Epithelial cell of proximal tubule (primary cell): ENCODE measurements at regions not wholly inside any gene's neighbourhood (a gene's known extent, or its start where the extent isn't known, plus 50 kb on each side); places are given as distances from the start of the nearest gene placed in this dataset.

Experiments
- DNase-seq: peaks from one replicate; pipeline ENCODE4 v3.0.0-alpha.2; 2011; ENCODE audit warnings: low read depth
- H3K4me3 ChIP-seq: 2 replicates; pipeline ENCODE4 v1.5.1; 2011; ENCODE audit warnings: low read depth, mild to moderate bottlenecking, low read length
- CTCF ChIP-seq: conservative IDR thresholded peaks from 2 replicates; pipeline ENCODE4 v1.5.1; 2012; ENCODE audit warnings: low read depth, mild to moderate bottlenecking, low read length

DNA sequence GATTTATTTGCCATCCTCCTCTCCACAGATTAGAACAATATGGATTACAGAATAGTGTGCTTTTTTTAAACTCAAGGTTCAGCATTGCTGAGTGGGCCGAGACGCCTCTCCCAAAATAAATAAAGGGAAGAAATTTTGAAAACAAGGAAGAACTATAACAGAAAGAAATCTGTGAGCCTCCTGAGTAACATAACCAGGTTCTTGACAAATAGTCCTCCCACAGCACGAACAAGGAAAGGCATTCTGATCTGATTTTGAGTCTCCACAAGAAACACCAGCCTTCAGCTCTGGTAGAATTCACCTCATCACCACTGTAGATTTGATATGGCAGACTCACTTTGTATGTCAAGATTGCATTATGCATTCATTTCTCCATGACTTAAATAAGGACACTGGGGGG lies 173.6 kb downstream of the HHIP start:
- no peak overlapping the region for H3K4me3 ChIP-seq
- no peak for TF ChIP-seq CTCF
- DNase-seq: no peak

DNA sequence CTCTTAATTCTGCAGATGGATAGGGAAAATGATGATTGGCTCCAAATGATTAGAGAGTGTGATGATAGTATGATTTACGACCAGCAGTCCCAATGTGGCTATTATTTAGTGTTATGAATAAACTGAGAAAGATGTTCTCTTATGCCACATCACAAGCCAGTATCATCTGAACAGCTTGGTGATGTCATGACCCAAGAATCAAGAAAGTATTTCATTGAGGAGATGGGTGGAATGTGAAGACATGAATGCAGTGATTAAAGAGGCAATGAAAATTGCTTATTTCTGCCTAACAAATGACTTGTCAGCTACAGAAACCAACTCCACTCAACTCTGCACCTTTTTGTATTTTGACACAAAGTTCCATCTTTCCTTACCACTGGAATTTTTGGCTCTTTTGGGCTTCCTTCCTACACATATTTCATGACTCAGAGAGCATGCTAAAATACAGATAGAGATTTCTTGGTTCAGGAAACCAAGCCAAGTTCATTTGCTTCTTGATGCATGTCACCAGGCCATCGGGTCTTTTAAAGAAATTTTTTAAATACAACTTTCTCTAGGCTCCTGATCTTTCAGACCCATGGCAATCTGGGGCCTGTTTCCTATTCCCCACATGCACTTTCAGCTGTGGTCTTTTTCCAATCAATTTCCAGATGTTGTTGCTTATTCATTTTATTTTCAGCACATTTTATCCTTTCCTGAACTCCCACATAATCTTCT lies 174.2 kb downstream of the HHIP start:
- no peak for DNase-seq
- TF ChIP-seq CTCF: no peak

DNA sequence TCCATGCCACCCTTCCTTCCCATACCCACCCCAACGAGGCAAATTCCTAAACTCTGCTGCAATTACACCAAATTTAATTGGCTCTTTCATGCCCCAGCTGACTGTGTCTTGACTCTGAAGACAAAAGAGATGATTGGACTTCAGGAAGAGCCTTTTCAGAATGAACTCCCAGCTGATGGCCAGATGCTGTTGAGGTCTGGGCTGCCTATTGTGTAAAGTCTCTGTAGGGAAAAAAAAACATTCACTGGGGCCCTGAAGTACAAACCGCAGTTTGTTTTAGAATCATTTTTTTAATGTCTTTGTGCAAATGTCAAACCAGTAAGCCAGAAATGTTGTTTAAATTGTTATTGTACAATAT lies 174.8 kb downstream of the HHIP start:
- H3K4me3 ChIP-seq: no peak overlapping the region
- DNase-seq: no peak
- TF ChIP-seq CTCF: no peak

More for the DNA sequence above, 174.2 kb downstream of the HHIP start:
- no peak overlapping the region for H3K4me3 ChIP-seq

DNA sequence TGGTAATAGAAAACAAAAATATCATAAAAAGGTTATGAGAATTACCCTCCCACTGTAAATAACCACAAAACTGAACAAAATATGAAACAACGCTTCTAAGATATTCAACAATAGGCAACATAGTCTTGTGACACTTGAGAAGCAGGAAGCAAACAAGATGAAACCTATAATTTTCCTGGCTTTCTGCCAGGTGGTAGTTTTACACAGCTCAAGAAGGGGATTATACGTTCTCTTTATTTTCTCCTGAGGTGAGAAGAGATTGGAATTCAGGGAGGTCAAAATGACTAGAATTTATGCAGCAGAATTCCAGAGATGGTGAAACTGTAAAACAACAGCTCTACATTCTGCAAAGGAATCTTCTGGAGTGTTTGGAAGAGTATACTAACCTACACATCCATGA lies 186.0 kb downstream of the HHIP start:
- DNase-seq: no peak

GRCh38 chr4:144845411-144845810 lies 199.5 kb downstream of the HHIP start:
- DNase-seq: no peak
- no peak for TF ChIP-seq CTCF
- H3K4me3 ChIP-seq: no peak overlapping the region

More for the DNA sequence above, 186.0 kb downstream of the HHIP start:
- TF ChIP-seq CTCF: no peak
- H3K4me3 ChIP-seq: no peak overlapping the region

DNA sequence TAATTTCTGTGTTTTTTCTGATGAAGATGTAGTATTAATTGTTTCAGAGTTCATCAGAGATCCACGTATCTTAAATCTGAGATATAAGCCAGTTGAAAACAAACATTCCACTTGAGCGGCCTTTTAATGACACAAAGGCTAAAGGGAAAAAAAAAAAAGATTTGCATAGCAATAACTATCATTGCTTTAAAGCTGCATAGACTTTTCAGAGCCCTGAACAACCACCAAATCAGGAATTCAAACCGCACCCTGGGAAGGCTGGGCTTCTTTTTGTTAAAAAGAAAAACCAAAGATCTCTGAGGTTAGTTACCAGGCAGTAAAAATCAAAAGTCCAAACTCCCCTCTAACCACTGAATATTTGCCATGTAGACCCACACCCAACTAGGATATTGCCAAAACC lies 206.0 kb downstream of the HHIP start:
- DNase-seq: no peak
- H3K4me3 ChIP-seq: no peak overlapping the region
- TF ChIP-seq CTCF: no peak

- DNase-seq: no peak
- no peak overlapping the region for H3K4me3 ChIP-seq
- no peak for TF ChIP-seq CTCF
Measured at GRCh38 chr4:144861471-144861870, 215.5 kb downstream of the HHIP start.
